ENCODE measurements at regions not wholly inside any gene's neighbourhood (a gene's known extent, or its start where the extent isn't known, plus 50 kb on each side); places are given as distances from the start of the nearest gene placed in this dataset.

- no peaks in the 10 kb centered on the region for H3K4me1 ChIP-seq
- 93% methylated on average over 2 of the region's 2 CpGs for WGBS
- intact Hi-C loops (cut with DNase I): no loop called here
Observed at GRCh38 chr18:65287652-65288051, 463.2 kb upstream of the CDH7 start.

DNA sequence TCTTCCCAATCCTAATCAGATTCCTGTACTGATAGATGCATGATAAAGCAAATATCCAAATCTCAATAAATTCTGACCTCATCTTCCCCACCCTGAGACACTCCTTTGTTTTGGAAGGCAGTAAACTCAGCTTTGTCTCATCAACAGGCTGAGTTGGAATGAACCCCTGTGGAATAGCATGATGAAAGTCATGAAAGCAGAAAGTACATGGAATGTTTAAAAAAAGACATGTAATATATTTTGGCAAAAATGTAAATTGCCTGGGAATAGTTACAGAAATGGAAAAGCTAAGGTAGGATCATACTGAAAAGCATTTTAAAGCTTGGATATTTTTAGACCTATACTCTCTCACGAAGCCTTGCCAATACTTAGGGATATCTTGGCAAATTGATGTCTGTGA is 468.7 kb upstream of the CDH7 start:
- no peaks in the 10 kb centered on the region for H3K27me3 ChIP-seq
- H3K36me3 ChIP-seq: no peaks in the 10 kb centered on the region
- intact Hi-C loops (cut with DNase I): no loop called here
- TF ChIP-seq POLR2A (IDR thresholded peaks at IDR 0.05; ENCODE audit: low read depth) (no peak), EP300 (IDR thresholded peaks at IDR 0.05) (no peak), POLR2AphosphoS5 (IDR thresholded peaks at IDR 0.05) (no peak), CTCF (IDR thresholded peaks at IDR 0.05) (no peak)
- H3K4me3 ChIP-seq: no peak overlapping the region
- DNase-seq (ENCODE audit: extremely low spot score): no peak
- 59% methylated on average over 1 of the region's 1 CpG for WGBS
- no peaks in the 10 kb centered on the region for H3K9me3 ChIP-seq
- no peaks in the 10 kb centered on the region for H3K4me1 ChIP-seq
- no peak overlapping the region for H3K27ac ChIP-seq (replicated peaks in 1 of 4)

More at GRCh38 chr18:65287652-65288051, 463.2 kb upstream of the CDH7 start:
- DNase-seq (ENCODE audit: extremely low spot score): no peak
- no peaks in the 10 kb centered on the region for H3K9me3 ChIP-seq
- H3K4me3 ChIP-seq: no peak overlapping the region
- TF ChIP-seq EP300 (IDR thresholded peaks at IDR 0.05): no peak
- no peak for TF ChIP-seq POLR2AphosphoS5 (IDR thresholded peaks at IDR 0.05)
- TF ChIP-seq CTCF (IDR thresholded peaks at IDR 0.05): no peak
- TF ChIP-seq POLR2A (IDR thresholded peaks at IDR 0.05; ENCODE audit: low read depth): no peak
- no peaks in the 10 kb centered on the region for H3K36me3 ChIP-seq
- no peaks in the 10 kb centered on the region for H3K27me3 ChIP-seq
- no peak overlapping the region for H3K27ac ChIP-seq (replicated peaks in 1 of 4)

- H3K36me3 ChIP-seq: no peaks in the 10 kb centered on the region
- H3K4me3 ChIP-seq: no peak overlapping the region
- TF ChIP-seq POLR2A (IDR thresholded peaks at IDR 0.05; ENCODE audit: low read depth) (no peak), EP300 (IDR thresholded peaks at IDR 0.05) (no peak), CTCF (IDR thresholded peaks at IDR 0.05) (no peak), POLR2AphosphoS5 (IDR thresholded peaks at IDR 0.05) (no peak)
- H3K27me3 ChIP-seq: no peaks in the 10 kb centered on the region
- no peaks in the 10 kb centered on the region for H3K9me3 ChIP-seq
- DNase-seq (ENCODE audit: extremely low spot score): no peak
- WGBS: 88% methylated on average over 4 of the region's 4 CpGs
- no peak overlapping the region for H3K27ac ChIP-seq (replicated peaks in 1 of 4)
- H3K4me1 ChIP-seq: no peaks in the 10 kb centered on the region
- intact Hi-C loops (cut with DNase I): no loop called here
Observed at GRCh38 chr18:65279668-65280305, 471.0 kb upstream of the CDH7 start.

- Histone ChIP-seq H3K36me3 (no peaks in the 10 kb centered on the region), H3K4me3 (no peak overlapping the region), H3K4me1 (no peaks in the 10 kb centered on the region), H3K27ac (replicated peaks in 1 of 4) (no peak overlapping the region), H3K9me3 (no peaks in the 10 kb centered on the region), H3K27me3 (no peaks in the 10 kb centered on the region)
- intact Hi-C loops (cut with DNase I): no loop called here
- WGBS: 82% methylated on average over 9 of the region's 9 CpGs
- DNase-seq (ENCODE audit: extremely low spot score): no peak
- no peak for TF ChIP-seq POLR2A (IDR thresholded peaks at IDR 0.05; ENCODE audit: low read depth)
- no peak for TF ChIP-seq EP300 (IDR thresholded peaks at IDR 0.05)
- TF ChIP-seq POLR2AphosphoS5 (IDR thresholded peaks at IDR 0.05): no peak
- no peak for TF ChIP-seq CTCF (IDR thresholded peaks at IDR 0.05)
Observed at GRCh38 chr18:65278939-65279667, 471.7 kb upstream of the CDH7 start.

All from esophagus muscularis mucosa (tissue), 4 donors.